Pancreas (tissue), 10 donors: ENCODE measurements at regions not wholly inside any gene's neighbourhood (a gene's known extent, or its start where the extent isn't known, plus 50 kb on each side); places are given as distances from the start of the nearest gene placed in this dataset.
"Not testable (repeated sequence)": the region's sequence is repeated elsewhere in the genome, so short reads cannot be mapped to it uniquely, and the experiment has no call there.

Experiments used
- ATAC-seq, 4 donors: fragments of 200-7000 bp; cut with Tn5 transposase; one replicate each; pipeline versions ENCODE4 v1.8.0 to v1.9.1; 2020; ENCODE audit warnings: mild to moderate bottlenecking in 4 of 4, moderate library complexity in 4 of 4
- DNase-seq, 6 donors: peaks; one replicate each; pipeline ENCODE4 v3.0.0-alpha.2; 2020
- FAIRE-seq: peaks from 2 replicates; lab custom pipeline; 2012; peaks lifted over from hg19 to GRCh38; lab: Jason Lieb, UNC
- H3K27ac ChIP-seq, 4 donors: fragments of 200-600 bp; sonication (generic); 1 replicate in 3 of 4; 2 replicates in 1 of 4; pipeline versions ENCODE4 v1.5.0 to v1.8.0; 2020
- H3K27me3 ChIP-seq, 4 donors: fragments of 200-600 bp; one replicate each; pipeline ENCODE4 v1.8.0; 2021
- H3K36me3 ChIP-seq, 3 donors: fragments of 200-600 bp; sonication (generic) in 1 of 3; one replicate each; pipeline versions ENCODE4 v1.5.0 to v1.8.0; 2020 to 2021
- H3K4me1 ChIP-seq, 3 donors: fragments of 200-600 bp; one replicate each; pipeline ENCODE4 v1.8.0; 2021
- H3K4me3 ChIP-seq, 4 donors: fragments of 200-600 bp; sonication (generic) in 2 of 4; one replicate each; pipeline versions ENCODE4 v1.5.0 to v1.8.0; 2020 to 2021
- H3K9me3 ChIP-seq, 4 donors: fragments of 200-600 bp; one replicate each; pipeline ENCODE4 v1.8.0; 2021
- CTCF ChIP-seq, 4 donors: fragments of 200-600 bp; sonication (generic) in 3 of 4; IDR thresholded peaks; one replicate each; pipeline versions ENCODE4 v1.5.0 to v1.8.0; 2021; ENCODE audit warnings: antibody characterized with exemption in 4 of 4
- WGBS, 2 donors: extraction: QIAGEN DNeasy Blood & Tissue Kit; methylation state at CpG; one replicate each; pipeline ENCODE4 v1.1.7; 2013; 5-methylcytosine and 5-hydroxymethylcytosine counted together
- intact Hi-C, 3 donors: fragments of 100-400 bp; cut with DNase I; formaldehyde crosslinking; loops; one replicate each; pipeline versions ENCODE4 v1.11.1 to v1.14.2; 2022
- donor health status: healthy with polysubstance abuse.
- donor health status: DM: no; HTN: no; CAD: no; lungs with moderate emphysema.
- donor health status: DM: no; HTN: no; CAD: no.
- donor health status: control.
- donor health status: control.
- donor health status: Bipolar disorder and iron deficiency.
- donor health status: DM: yes; HTN: yes; CAD: no.
- donor health status: DM: no; HTN: no; CAD: no.
- donor health status: DM: no; HTN: no; CAD: no.
- donor health status: DM: yes; HTN: yes; CAD: no.

- DNase-seq (no peak), ATAC-seq (no peak), FAIRE-seq (no peak)
- Histone ChIP-seq H3K9me3 (no peaks in the 10 kb centered on the region), H3K4me1 (no peaks in the 10 kb centered on the region), H3K27me3 (no peaks in the 10 kb centered on the region), H3K36me3 (no peaks in the 10 kb centered on the region), H3K4me3 (no peak overlapping the region), H3K27ac (no peak overlapping the region)
- TF ChIP-seq CTCF (IDR thresholded peaks at IDR 0.05): no peak
- WGBS, 2 donors: 67 to 71% methylated on average over 1 of the region's 1 CpG
- intact Hi-C loops: no loop called here
Observed at GRCh38 chr4:31791666-31792065, 1071.5 kb downstream of the PCDH7 start.

GRCh38 chr4:31793907-31794306 is 1073.7 kb downstream of the PCDH7 start:
- no peak for ATAC-seq
- Histone ChIP-seq H3K27me3 (no peaks in the 10 kb centered on the region), H3K27ac (no peak overlapping the region), H3K9me3 (no peaks in the 10 kb centered on the region), H3K4me3 (no peak overlapping the region), H3K4me1 (no peaks in the 10 kb centered on the region), H3K36me3 (no peaks in the 10 kb centered on the region)
- FAIRE-seq: no peak
- no peak for DNase-seq
- 52 to 67% methylated on average over 4 of the region's 4 CpGs for WGBS, 2 donors
- intact Hi-C loops: no loop called here
- TF ChIP-seq CTCF (IDR thresholded peaks at IDR 0.05): no peak

- H3K9me3 ChIP-seq, H3K4me3 ChIP-seq, H3K4me1 ChIP-seq, H3K27ac ChIP-seq, intact Hi-C loops, FAIRE-seq, H3K27me3 ChIP-seq, ATAC-seq, DNase-seq, H3K36me3 ChIP-seq: not testable (repeated sequence)
- WGBS, 2 donors: 83 to 93% methylated on average over 1 of the region's 1 CpG
Observed at GRCh38 chr4:31797052-31797451, 1076.9 kb downstream of the PCDH7 start.

GRCh38 chr4:31803526-31804195 is 1083.5 kb downstream of the PCDH7 start:
- TF ChIP-seq CTCF (IDR thresholded peaks at IDR 0.05): no peak
- no peak for FAIRE-seq

GRCh38 chr4:31807036-31807435 is 1086.9 kb downstream of the PCDH7 start:
- WGBS, 2 donors: 60 to 63% methylated on average over 2 of the region's 2 CpGs
- Histone ChIP-seq H3K36me3 (no peaks in the 10 kb centered on the region), H3K4me3 (no peak overlapping the region), H3K9me3 (no peaks in the 10 kb centered on the region), H3K27me3 (peaks cover 0 to 4% (median 0%) of the 10 kb centered on the region in 4 donors), H3K27ac (no peak overlapping the region), H3K4me1 (no peaks in the 10 kb centered on the region)
- DNase-seq (no peak), ATAC-seq (no peak), FAIRE-seq (no peak)
- TF ChIP-seq CTCF (IDR thresholded peaks at IDR 0.05): no peak
- intact Hi-C loops: no loop called here

More at GRCh38 chr4:31803526-31804195, 1083.5 kb downstream of the PCDH7 start:
- no peak for DNase-seq
- Histone ChIP-seq H3K9me3 (no peaks in the 10 kb centered on the region), H3K36me3 (no peaks in the 10 kb centered on the region), H3K4me1 (no peaks in the 10 kb centered on the region), H3K27me3 (no peaks in the 10 kb centered on the region), H3K4me3 (no peak overlapping the region), H3K27ac (no peak overlapping the region)
- 32 to 34% methylated on average over 3 of the region's 3 CpGs for WGBS, 2 donors
- intact Hi-C loops: no loop called here
- no peak for ATAC-seq
